GM21381 (cell line): ENCODE measurements at regions not wholly inside any gene's neighbourhood (a gene's known extent, or its start where the extent isn't known, plus 50 kb on each side); places are given as distances from the start of the nearest gene placed in this dataset.

Experiments
- ATAC-seq: cut with Tn5 transposase; IDR thresholded peaks from one replicate; pipeline ENCODE4 v1.9.1; 2021; ENCODE audit warnings: mild to moderate bottlenecking, moderate library complexity; ENCODE audit not compliant: unreplicated experiment

DNA sequence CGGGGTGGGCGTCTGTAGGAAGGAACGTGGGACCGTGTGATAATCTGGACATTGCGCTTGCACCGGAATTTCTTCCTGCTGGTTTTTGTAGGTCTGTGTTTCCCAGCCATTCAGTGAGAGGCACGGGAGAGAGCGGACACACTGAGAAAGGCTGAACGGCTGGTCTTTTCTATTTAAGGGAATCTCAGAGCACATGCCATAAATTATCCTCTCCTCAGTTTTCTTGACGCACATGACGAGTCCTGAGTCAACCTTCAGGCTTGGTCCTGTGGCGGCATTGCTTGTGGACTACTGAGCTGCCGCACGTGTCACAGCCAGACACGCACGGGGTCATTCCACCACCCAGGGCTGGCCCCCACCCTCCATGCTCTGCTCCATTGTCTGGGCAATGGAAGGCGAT lies 519.3 kb upstream of the ID2 start:
- ATAC-seq, result no peak

DNA sequence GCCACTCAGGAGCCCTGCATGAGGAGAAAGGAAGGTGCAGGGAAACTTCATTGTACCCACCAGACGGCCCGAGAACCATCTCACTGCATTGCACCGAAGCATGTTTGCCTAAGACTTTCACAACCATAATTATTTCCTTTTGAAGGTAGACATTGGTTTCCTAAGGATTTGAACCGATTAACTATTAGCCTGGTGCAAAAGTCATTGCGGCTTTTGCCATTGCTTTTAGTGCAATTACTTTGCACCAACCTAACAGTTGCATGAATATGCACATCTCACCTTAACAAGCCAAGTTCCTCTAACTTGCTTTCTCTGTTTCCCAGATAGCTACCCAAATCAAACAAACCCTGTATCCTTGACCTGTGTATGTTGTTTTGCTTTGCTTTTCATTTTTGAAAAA lies 516.3 kb upstream of the ID2 start:
- no peak for ATAC-seq

DNA sequence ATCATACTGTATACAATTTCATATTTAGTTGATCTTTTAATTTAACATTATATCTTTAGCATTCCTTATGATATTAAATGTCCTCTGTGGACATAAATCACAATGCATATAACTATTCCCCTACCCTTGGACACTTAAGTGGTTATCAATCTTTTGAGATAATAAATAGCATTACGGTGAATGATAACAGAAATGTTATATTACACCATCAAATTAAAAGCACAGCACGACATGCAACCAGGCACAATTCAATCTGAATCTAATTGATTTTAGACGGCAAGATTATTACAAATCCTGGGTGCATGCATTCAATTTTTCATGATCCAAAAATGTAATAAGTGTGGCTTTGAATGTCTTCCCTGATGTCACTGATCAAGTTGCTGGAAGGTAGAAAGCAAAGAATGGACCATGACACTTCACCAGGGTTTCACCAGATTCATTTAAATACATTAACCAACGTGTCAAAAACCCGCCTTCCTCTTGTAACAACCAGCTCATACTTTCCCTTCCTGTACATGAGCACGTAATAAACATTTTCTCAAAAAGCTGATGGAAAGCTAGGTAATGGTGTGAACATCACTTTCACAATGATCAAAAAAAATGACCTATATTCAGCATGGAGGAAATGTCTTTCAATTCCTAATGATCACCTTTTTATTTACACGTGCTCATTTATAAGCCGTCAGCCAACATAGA lies 513.7 kb upstream of the ID2 start:
- no peak for ATAC-seq

DNA sequence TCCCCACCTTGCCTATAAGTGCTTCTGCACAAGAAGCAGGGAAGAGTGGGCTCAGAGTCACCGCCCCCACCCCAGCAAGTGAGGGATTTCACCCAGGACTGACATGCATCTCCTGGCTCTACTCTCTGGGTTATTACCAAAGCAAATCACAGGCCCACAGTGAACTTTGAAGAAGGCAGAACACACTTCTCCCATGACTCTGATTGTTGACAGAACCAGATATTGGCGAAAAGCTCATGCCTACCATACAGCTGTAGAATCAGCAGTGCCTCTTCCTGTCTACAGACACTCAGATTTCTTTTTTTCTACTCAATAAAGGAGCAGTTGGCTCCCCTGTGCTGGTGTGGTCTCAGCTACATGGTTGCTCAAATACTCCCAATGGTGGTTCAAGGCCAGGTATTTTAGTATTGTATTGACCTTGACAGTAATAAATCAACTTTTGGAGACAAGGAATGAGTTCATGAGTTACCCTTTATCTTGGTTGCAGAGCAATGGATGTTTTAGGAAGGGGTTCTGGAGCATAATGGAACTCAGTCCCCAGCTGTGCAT lies 512.9 kb upstream of the ID2 start:
- ATAC-seq, result no peak

DNA sequence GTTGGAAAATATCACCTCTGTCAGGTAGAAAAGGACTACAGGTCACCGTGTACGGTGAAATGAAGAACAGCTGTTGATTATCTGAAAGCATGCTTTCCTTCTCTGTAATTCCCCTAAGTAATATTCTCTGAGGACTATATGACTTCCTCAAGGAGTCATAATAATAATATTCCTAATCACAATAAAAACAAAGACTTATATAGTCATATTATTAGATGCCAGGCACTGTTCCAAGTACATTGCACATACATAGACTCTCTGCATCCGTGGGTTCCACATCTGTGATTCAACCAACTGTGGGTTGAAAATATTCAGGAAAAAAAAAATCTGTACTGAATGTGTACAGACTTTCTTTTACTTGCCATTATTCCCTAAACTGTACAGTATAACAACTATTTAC lies 512.4 kb upstream of the ID2 start:
- ATAC-seq, result no peak

DNA sequence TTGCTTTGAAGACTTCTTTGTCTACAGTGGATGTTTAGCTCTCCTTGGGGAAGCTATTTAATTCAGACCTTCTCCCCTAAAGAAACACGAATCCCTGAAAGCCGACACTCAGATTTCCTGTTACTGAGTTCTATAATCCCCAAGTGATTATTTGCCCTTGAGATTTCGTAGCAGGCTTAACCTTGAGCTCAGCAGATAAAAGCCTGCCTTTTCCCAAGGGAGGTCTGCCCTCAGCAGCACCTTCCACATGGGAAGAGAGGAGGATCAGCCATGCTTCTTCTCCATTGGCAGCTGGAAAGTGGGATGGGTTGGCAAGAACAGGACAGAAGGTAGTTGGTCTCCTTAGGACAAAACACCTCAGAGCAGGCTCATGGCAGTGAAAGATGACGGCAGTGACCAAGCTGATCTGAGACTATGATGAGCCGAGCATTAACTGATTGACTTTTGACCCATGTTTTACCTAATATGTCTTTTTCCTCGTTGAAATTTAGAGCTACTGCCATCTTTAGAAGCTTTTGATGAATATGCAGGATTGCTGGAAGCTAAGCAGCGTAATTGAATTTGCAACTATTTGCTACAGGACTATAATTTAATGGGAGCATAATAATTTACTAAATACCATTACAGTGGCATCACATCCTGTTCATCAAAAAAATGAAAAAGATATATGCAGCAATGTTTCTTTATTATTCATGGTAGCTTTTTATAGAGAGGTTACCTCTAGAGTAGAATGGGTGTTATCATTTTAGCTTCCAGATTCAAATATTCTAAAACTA lies 511.1 kb upstream of the ID2 start:
- no peak for ATAC-seq

DNA sequence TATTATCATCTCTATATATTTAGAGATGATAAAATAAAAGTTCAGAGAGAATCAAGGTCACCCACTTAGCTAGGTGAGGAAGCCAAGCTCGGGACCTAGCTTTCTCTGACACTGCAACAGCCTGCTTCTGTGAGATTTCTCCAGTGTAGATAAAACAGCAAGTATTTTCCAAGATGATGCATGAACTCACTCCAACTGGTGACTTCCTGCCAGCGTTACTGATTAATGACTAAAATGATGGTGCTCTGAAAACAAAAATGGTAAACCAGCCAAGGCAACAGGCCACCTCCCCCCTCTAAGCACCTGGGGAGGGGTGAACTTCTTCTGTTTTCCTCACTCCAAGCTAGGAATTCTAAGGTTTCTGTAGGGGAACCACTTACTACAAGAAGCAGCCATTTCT lies 510.2 kb upstream of the ID2 start:
- no peak for ATAC-seq

DNA sequence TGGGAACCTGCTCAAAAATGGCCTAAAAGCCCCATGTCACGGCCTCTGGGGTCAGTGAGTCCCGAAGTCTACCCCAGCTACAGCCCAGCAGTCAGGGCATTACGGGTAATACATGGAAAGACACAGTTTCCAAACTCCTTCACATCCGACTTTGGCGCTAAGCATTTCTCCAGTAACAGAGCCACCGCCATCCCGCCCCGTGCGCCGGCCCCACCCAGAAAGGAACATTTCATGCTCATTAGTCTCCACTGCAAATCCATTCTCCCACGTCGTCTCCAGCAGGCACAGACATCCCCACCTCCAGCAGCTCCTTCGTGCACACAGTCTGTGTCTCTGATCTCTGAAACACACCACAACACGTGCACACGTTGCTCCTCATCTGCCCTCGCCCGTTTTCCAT lies 509.2 kb upstream of the ID2 start:
- ATAC-seq, result no peak

DNA sequence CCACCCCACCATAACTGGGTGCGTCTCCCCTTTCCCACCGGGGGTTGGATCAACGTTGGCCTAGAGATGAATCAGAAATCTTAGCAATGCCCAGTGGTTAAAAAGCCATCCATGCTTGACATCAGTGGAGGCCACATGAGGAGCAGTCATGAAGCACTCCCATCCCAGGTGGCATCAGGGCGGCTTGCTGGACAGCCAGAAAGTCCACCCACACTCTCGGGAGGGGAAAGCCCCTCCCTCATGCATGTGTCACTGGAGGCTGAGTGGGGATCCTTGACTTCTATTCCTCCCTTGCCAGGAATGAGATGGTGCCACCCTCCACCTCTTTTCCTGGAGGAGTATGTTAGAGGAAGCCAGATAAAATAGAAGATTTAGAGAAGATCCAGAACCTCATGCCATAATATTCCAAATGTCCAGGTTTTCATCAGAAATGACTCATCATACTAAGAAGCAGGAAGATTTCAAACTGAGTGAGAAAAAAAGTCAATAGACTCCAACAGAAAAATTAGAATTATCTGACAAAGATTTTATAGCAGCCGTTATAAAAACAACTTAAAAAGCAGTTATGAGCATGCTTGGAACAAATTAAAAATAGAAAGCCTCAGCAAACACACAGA lies 507.1 kb upstream of the ID2 start:
- no peak for ATAC-seq

DNA sequence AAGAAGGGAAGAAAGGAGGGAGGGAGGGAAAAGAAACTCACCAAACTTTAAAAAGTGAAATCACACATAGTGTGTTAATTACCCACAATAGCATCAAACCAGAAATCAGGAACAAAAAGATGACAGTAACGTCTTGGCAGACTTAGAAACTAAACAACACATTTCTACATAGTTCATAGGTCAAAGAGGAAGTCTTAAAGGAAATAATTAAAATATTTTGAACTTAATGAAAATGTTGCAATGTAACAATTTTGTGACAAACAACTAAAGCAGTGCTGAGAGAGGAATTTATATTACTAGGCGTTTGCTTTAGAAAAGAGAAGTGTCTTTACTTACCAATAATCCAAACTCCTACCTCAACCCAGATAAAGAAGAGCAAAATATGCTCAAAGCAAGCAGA lies 505.0 kb upstream of the ID2 start:
- no peak for ATAC-seq

DNA sequence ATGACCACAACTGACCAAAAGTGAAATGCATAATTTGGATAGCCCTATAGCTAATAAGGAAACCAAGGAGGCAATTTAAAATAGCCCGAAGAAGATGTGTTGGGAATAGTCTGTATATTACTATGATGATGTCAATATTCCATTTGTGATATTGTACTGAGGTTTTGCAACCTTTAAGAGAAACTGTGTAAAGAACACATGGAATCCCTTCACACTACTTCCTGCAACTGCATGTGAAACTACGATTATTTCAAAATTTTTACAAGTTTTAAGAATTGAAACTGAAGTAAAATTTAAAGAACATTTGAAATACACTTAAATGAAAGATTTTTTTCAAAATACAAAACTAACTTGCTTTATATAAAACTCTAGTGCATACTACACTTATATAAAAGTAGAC lies 504.3 kb upstream of the ID2 start:
- ATAC-seq, result no peak

DNA sequence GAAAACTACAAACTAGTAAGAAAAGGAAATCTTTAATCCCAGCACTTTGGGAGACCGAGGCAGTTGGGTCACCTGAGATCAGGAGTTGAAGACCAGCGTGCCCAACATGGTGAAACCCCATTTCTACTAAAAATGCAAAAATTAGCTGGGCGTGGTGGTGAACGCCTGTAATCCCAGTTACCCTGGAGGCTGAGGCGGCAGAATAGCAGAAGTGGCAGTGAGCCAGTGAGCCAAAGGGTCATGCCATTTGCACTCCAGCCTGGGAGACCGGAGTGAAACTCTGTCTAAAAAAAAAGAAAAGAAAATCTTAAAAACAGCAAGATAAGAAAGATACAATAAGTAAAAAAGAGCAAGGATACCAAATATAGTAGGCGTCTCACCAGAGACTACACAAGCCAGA lies 502.9 kb upstream of the ID2 start:
- ATAC-seq, result no peak

DNA sequence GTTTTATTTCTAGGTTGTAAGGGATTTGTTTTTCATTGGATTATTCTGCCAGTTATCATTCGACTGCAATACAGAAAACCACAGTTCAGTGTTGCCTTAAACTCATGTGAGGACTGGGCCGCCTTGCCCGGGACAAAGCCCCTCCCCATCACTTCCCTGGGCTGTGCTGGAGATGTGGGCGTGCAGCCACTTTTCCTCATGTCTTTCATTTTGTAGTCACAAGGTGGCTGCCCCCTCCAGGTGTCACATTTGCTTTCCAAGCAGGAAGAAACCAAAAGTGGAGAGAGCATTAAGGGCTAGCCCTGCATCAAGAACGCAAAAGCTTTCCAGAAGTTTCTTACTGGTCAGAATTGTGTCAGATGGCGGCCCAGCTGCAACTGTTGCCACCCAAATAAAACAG lies 492.5 kb upstream of the ID2 start:
- no peak for ATAC-seq

DNA sequence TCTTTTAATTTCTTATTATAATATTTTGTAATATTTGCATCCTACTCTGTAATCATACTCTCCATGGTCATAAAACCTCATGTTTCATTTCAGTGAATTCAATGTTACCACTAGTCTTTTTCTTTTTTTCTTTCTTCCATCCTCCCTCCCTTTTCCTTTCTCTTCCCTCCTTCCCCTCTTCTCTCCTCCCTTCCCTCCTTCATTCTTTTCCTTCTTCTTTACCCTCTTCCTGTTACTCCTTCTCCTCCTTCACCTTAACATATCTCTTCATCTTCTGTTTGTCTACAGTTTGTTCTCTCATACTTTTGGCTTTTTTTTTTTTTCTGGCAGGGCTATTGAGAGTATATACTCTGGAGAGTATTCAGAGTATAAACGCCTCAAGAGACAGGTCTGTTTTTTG lies 491.6 kb upstream of the ID2 start:
- ATAC-seq, result no peak

DNA sequence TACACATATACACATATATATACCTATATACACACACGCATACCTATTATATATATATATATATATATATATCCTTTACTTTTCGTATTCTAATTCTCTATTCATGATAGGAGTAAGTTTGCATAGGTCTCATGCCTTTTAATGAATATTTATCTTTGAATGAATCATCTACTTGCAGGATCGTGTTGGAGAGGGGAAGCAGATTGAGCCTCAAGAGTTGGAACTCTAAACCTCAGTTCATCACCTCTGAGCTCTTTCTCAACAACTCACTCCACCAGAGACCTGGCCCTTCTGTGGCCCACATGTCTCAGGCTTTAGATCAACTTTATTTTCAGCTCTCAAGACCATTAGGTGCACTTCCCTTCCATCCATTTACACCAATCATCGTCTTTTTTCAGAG lies 490.4 kb upstream of the ID2 start:
- ATAC-seq, result no peak

DNA sequence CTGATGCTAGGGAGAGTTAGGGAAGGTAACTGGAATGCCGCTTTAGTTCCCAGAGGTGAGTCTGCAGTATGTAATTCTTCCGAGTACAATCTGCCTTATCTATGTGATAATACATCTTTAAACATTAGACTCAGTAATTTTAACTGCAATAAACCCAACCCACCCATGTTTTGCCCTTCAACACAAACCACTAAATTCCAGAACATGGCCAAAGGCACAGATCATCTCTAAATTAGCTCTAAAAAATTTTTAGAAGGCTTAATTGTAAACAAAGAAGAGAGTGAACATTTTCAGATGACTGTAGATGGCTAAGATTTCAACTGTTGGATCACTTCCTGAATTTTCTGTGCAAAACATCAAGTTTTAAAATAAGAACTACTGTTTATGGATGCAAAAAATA lies 488.7 kb upstream of the ID2 start:
- no peak for ATAC-seq

DNA sequence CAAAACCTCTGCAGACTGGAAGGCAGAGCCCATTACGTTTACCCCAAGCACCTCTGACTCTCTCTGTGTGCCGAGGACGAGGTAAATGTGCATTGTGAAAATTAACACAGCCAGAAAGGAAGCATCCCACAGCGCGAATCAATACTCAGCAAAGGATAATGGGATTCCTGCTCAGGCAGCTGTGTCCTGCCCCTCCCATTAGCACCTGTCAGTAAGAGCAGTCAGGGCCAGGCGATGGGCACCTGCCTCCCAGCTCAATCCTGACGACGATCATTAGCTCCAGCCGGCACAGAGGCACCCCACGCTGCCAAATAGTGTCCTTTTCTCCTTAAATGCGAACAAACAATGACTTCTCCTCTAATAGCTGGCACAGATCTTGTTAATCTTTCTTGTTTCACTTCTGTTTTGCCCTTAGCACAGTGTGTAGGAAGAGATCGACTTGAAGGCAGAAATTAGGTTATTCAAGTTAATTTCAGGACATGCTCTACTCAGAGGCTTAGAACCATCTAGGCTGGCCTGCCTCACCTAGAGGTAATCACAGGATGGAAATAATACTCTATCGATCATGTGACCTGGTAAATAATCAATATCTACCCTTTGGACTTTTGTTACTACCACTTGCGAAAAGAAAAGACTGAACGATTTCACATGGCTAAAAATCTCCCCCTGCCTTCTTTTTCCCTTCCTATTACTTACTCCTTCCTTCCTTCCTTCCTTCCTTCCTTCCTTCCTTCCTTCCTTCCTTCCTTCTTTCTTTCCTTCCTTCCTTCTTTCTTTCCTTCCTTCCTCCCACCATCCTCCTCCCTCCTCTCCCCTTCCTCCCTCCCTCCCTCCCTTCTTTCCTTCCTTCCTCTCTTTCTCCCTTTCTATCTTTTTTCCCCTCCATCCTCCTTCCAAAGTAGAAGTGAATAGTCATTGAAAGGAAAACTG lies 487.9 kb upstream of the ID2 start:
- no peak for ATAC-seq

DNA sequence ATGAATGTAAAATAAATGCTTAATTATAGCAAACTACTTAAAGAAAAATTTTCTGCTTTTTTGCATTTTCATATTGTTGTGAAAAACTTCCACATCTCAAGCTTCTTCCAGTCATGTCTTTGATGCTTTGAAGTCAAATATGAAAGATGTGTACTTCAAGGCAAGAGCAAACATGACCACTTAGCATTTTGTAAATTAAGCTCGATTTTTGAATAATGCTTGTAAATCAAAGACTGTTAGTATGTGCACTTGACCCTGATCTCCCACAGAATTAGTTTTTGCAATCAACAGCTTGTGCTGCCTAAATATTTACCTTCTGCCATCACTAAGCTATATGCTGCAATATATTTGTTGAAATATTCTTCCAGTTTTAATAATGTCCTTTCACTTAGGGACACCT lies 486.1 kb upstream of the ID2 start:
- ATAC-seq, result no peak

DNA sequence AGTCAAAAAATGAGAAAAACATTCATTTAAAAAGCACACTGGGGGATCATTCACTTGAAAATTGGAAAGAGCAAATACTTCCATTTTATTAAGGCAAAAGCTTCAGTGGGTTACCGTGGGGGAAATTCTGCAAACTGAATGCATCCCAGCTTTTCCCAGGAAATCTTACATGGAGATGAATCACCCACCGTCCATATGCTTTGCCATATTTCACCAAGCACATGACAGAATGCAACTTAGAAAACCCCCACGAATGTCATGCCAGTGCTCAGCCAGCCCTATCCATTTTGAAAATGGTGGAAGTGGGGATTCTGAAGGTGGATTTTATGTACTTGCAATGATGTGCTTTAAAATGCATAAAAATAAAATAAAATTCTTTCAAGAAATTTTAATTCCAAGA lies 485.5 kb upstream of the ID2 start:
- ATAC-seq, result no peak

DNA sequence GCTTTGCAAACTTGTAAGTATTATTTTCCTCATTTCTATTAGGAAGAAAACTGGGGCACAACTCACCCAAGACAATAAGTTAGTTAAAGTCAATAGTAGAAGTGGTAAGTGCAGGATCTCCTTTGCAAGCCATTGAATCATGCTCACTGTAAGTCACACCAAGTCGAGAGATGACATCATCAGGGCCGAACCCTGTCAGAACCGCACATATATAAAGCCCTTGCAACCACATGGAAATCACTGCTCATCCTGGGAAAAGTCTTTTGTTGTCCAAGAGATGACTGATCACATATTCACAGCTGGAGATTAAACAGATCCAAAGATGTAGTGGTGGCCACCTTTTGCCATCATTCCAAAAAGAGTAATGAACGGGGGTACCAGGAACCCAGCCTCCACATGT lies 484.8 kb upstream of the ID2 start:
- no peak for ATAC-seq

DNA sequence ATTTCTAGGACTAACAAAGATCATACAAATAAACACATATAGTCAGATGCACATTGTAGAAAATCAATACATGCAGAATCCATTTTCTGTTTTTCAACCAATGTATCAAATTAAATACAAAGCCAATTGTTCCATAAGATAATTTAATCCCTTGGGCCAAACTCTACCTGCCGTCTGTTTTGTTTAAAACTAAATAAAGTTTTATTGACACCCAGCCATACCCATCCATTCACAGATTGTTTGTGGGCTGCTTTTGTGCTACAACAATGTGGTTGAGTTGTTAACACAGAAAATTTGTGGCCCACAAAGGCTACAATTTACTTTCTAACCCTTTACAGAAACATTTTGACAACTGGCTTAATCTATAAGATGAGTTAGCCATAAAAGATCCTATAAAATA lies 484.0 kb upstream of the ID2 start:
- no peak for ATAC-seq
